WTC11 (cell line): ENCODE measurements at regions not wholly inside any gene's neighbourhood (a gene's known extent, or its start where the extent isn't known, plus 50 kb on each side); places are given as distances from the start of the nearest gene placed in this dataset.

Experiments used
- ATAC-seq: fragments of 200-7000 bp; cut with Tn5 transposase; 2 replicates; pipeline ENCODE4 v1.10.0; 2021; ENCODE audit warnings: mild to moderate bottlenecking, moderate library complexity
- CTCF ChIA-PET: fragments of 300-600 bp; sonication (Branson Sonifier 250); formaldehyde crosslinking; loops from one replicate; lab custom pipeline; 2021; ENCODE audit warnings: antibody characterized with exemption; lab: Charles Lee
- POLR2A ChIA-PET: fragments of 350-600 bp; sonication (Branson Sonifier 250); formaldehyde crosslinking; loops from one replicate; lab custom pipeline; 2021; ENCODE audit warnings: antibody characterized with exemption; lab: Charles Lee
- DNase-seq: peaks from one replicate; pipeline ENCODE4 v3.0.0; 2021; ENCODE audit warnings: low spot score
- H3K27ac Mint-ChIP-seq: 2 replicates; pipeline ENCODE4 v1.8.0; 2021; ENCODE audit warnings: mixed read lengths
- H3K27me3 Mint-ChIP-seq: 2 replicates; pipeline ENCODE4 v1.8.0; 2021; ENCODE audit warnings: low read depth, mild to moderate bottlenecking, moderate library complexity, mixed read lengths
- H3K36me3 Mint-ChIP-seq: 2 replicates; pipeline ENCODE4 v1.8.0; 2021; ENCODE audit warnings: mixed read lengths
- H3K4me1 Mint-ChIP-seq: 2 replicates; pipeline ENCODE4 v1.8.0; 2022; ENCODE audit warnings: mixed read lengths
- H3K4me3 Mint-ChIP-seq: 2 replicates; pipeline ENCODE4 v1.8.0; 2021; ENCODE audit warnings: mild to moderate bottlenecking, moderate library complexity, mixed read lengths
- H3K9me3 Mint-ChIP-seq: 2 replicates; pipeline ENCODE4 v1.8.0; 2021; ENCODE audit warnings: mixed read lengths
- CBFB ChIP-seq: sonication (generic); formaldehyde crosslinking; IDR thresholded peaks from 2 replicates; pipeline ENCODE4 v1.8.1; 2022; ENCODE audit warnings: mild to moderate bottlenecking, low read depth, missing genetic modification reagents
- E2F5 ChIP-seq: sonication (generic); formaldehyde crosslinking; IDR thresholded peaks from 2 replicates; pipeline ENCODE4 v1.8.1; 2022; ENCODE audit warnings: mild to moderate bottlenecking, moderate library complexity, missing genetic modification reagents
- JUN ChIP-seq: sonication (generic); formaldehyde crosslinking; IDR thresholded peaks from 2 replicates; pipeline ENCODE4 v1.8.0; 2023; ENCODE audit warnings: mild to moderate bottlenecking, missing genetic modification reagents
- KAT7 ChIP-seq: sonication (generic); formaldehyde crosslinking; IDR thresholded peaks from 2 replicates; pipeline ENCODE4 v1.8.1; 2023; ENCODE audit warnings: missing genetic modification reagents, mild to moderate bottlenecking, borderline replicate concordance
- NR1H2 ChIP-seq: sonication (generic); formaldehyde crosslinking; IDR thresholded peaks from 2 replicates; pipeline ENCODE4 v1.9.0; 2021; ENCODE audit warnings: mild to moderate bottlenecking, moderate library complexity, missing genetic modification reagents
- NR2C2 ChIP-seq: sonication (generic); formaldehyde crosslinking; IDR thresholded peaks from 2 replicates; pipeline ENCODE4 v1.8.0; 2022; ENCODE audit warnings: mild to moderate bottlenecking, missing genetic modification reagents
- NR3C1 ChIP-seq: sonication (generic); formaldehyde crosslinking; conservative IDR thresholded peaks from 2 replicates; pipeline ENCODE4 v1.8.1; 2023; ENCODE audit warnings: low read depth, mild to moderate bottlenecking, missing genetic modification reagents
- OVOL2 ChIP-seq: fragments of 250-450 bp; sonication (Bioruptor Pico); IDR thresholded peaks from 2 replicates; pipeline ENCODE4 v1.9.0; 2021; ENCODE audit warnings: mild to moderate bottlenecking, borderline replicate concordance
- PRDM15 ChIP-seq: sonication (generic); formaldehyde crosslinking; IDR thresholded peaks from 2 replicates; pipeline ENCODE4 v1.8.0; 2022; ENCODE audit warnings: missing genetic modification reagents
- SMAD4 ChIP-seq: sonication (generic); formaldehyde crosslinking; IDR thresholded peaks from 2 replicates; pipeline ENCODE4 v1.8.0; 2022; ENCODE audit warnings: mild to moderate bottlenecking, missing genetic modification reagents
- STAT6 ChIP-seq: sonication (generic); formaldehyde crosslinking; conservative IDR thresholded peaks from 2 replicates; pipeline ENCODE4 v1.8.1; 2023; ENCODE audit warnings: mild to moderate bottlenecking, low read depth, missing genetic modification reagents, moderate library complexity
- TCF7 ChIP-seq: sonication (generic); formaldehyde crosslinking; IDR thresholded peaks from 2 replicates; pipeline ENCODE4 v1.8.0; 2022; ENCODE audit warnings: mild to moderate bottlenecking, low read depth, missing genetic modification reagents, moderate library complexity
- ZNF121 ChIP-seq: sonication (generic); formaldehyde crosslinking; IDR thresholded peaks from 2 replicates; pipeline ENCODE4 v1.8.0; 2023; ENCODE audit warnings: missing genetic modification reagents
- ZNF396 ChIP-seq: fragments of 250-450 bp; sonication (Bioruptor Pico); IDR thresholded peaks from 2 replicates; pipeline ENCODE4 v1.8.0; 2021; ENCODE audit warnings: mild to moderate bottlenecking, moderate library complexity, borderline replicate concordance

- H3K27ac Mint-ChIP-seq: no peak overlapping the region
- H3K9me3 Mint-ChIP-seq: no peaks in the 10 kb centered on the region
- TF ChIP-seq NR3C1 (CRISPR knock-in tag) (no peak), PRDM15 (CRISPR knock-in tag) (peak; percentile 38; the same call in 1 of the 2 replicates), ZNF121 (CRISPR knock-in tag) (peak; percentile 45; the same call in 1 of the 2 replicates), STAT6 (no peak)
- DNase-seq: no peak
- ATAC-seq: no peak; the same call in 1 of the 2 replicates
- H3K4me1 Mint-ChIP-seq: peaks cover 11% of the 10 kb centered on the region
- POLR2A ChIA-PET: no interaction called here
- no peaks in the 10 kb centered on the region; the same call in 1 of the 2 replicates for H3K27me3 Mint-ChIP-seq
- CTCF ChIA-PET: no interaction called here
- H3K36me3 Mint-ChIP-seq: no peaks in the 10 kb centered on the region
- H3K4me3 Mint-ChIP-seq: no peak overlapping the region
Measured at GRCh38 chr2:47250586-47251403, 74.5 kb upstream of the CALM2 start.

- Mint-ChIP-seq H3K4me1 (peaks cover 11% of the 10 kb centered on the region), H3K27ac (no peak overlapping the region), H3K27me3 (peaks cover 2% of the 10 kb centered on the region; the same call in 1 of the 2 replicates), H3K4me3 (no peak overlapping the region), H3K9me3 (no peaks in the 10 kb centered on the region), H3K36me3 (no peaks in the 10 kb centered on the region)
- POLR2A ChIA-PET: no interaction called here
- no peak for TF ChIP-seq ZNF396 (CRISPR knock-in tag)
- DNase-seq: no peak
- no peak for ATAC-seq
- CTCF ChIA-PET: no interaction called here
Measured at GRCh38 chr2:47249931-47250330, 73.6 kb upstream of the CALM2 start.

GRCh38 chr2:47249157-47249900 is 73.0 kb upstream of the CALM2 start:
- peaks cover 2% of the 10 kb centered on the region; the same call in 1 of the 2 replicates for H3K27me3 Mint-ChIP-seq
- ChIA-PET POLR2A (no interaction called here), CTCF (interaction anchor here (1.1 kb wide), 2 partner anchors 24 to 74 kb away, joined by 4 to 5 read pairs; no protein-coding TSS in a partner anchor)
- ATAC-seq (peak; percentile 36), DNase-seq (no peak)
- peaks cover 11% of the 10 kb centered on the region for H3K4me1 Mint-ChIP-seq
- H3K36me3 Mint-ChIP-seq: no peaks in the 10 kb centered on the region
- no peak overlapping the region for H3K27ac Mint-ChIP-seq
- TF ChIP-seq SMAD4: no peak
- H3K9me3 Mint-ChIP-seq: no peaks in the 10 kb centered on the region
- H3K4me3 Mint-ChIP-seq: no peak overlapping the region

GRCh38 chr2:47243596-47244323 is 67.4 kb upstream of the CALM2 start:
- ChIA-PET CTCF (no interaction called here), POLR2A (interaction anchor here (0.7 kb wide), 1 partner anchor 78 kb away, joined by 4 read pairs; no protein-coding TSS in a partner anchor)
- Mint-ChIP-seq H3K36me3 (no peaks in the 10 kb centered on the region), H3K9me3 (no peaks in the 10 kb centered on the region), H3K27ac (peak overlapping the region; percentile 11; the same call in 1 of the 2 replicates), H3K4me3 (no peak overlapping the region), H3K4me1 (peaks cover 14% of the 10 kb centered on the region), H3K27me3 (peaks cover 2% of the 10 kb centered on the region; the same call in 1 of the 2 replicates)
- ATAC-seq: no peak
- DNase-seq: no peak
- no peak for TF ChIP-seq KAT7 (CRISPR knock-in tag)
- no peak for TF ChIP-seq CBFB (CRISPR knock-in tag)
- no peak for TF ChIP-seq TCF7 (CRISPR knock-in tag)
- no peak for TF ChIP-seq OVOL2 (CRISPR knock-in tag)
- no peak for TF ChIP-seq NR1H2
- TF ChIP-seq JUN (CRISPR knock-in tag): no peak
- no peak for TF ChIP-seq E2F5
- TF ChIP-seq NR2C2 (CRISPR knock-in tag): no peak
